ENCODE measurements at regions not wholly inside any gene's neighbourhood (a gene's known extent, or its start where the extent isn't known, plus 50 kb on each side); places are given as distances from the start of the nearest gene placed in this dataset.

DNA sequence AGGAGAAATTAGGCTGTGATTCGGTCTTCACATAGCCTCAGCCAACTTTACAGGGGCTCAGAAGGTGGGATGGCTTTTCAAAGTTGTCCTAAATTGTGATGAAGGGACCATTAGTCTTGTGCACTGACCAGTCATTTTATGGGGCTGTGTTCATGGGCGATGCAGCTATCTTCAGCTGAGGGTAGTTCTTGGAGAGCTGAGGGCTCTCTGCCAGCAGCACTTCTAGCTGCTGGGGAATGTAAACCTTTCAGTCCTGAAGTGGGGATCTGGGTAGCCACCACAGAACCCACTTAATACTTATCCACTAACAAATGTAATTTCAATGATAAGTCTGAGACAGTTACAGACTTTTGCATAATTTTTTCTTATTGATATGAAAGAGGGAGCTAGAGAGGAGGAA is 270.6 kb downstream of the AEBP2 start:
- ChIA-PET POLR2A (no interaction called here), CTCF (no interaction called here)
- peaks cover 6% of the 10 kb centered on the region; the same call in 1 of the 2 replicates for H3K36me3 Mint-ChIP-seq
- no peak for ATAC-seq
- no peak overlapping the region for H3K27ac Mint-ChIP-seq
- H3K4me1 Mint-ChIP-seq: no peaks in the 10 kb centered on the region
- H3K4me3 Mint-ChIP-seq: no peak overlapping the region
- TF ChIP-seq, protein P1, sequence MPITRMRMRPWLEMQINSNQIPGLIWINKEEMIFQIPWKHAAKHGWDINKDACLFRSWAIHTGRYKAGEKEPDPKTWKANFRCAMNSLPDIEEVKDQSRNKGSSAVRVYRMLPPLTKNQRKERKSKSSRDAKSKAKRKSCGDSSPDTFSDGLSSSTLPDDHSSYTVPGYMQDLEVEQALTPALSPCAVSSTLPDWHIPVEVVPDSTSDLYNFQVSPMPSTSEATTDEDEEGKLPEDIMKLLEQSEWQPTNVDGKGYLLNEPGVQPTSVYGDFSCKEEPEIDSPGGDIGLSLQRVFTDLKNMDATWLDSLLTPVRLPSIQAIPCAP (CRISPR knock-in tag; IDR thresholded peaks at IDR 0.05): no peak
- TF ChIP-seq, protein P2, sequence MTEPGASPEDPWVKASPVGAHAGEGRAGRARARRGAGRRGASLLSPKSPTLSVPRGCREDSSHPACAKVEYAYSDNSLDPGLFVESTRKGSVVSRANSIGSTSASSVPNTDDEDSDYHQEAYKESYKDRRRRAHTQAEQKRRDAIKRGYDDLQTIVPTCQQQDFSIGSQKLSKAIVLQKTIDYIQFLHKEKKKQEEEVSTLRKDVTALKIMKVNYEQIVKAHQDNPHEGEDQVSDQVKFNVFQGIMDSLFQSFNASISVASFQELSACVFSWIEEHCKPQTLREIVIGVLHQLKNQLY (CRISPR knock-in tag; IDR thresholded peaks at IDR 0.05): no peak
- TF ChIP-seq ZNF416 (CRISPR knock-in tag; IDR thresholded peaks at IDR 0.05) (no peak), RORB (CRISPR knock-in tag; IDR thresholded peaks at IDR 0.05) (no peak), ZNF317 (CRISPR knock-in tag; IDR thresholded peaks at IDR 0.05; ENCODE audit: borderline replicate concordance, low read depth) (no peak), JAZF1 (CRISPR knock-in tag; IDR thresholded peaks at IDR 0.05) (no peak), GTF2I (CRISPR knock-in tag; conservative IDR thresholded peaks at IDR 0.05) (no peak), NR3C1 (CRISPR knock-in tag; conservative IDR thresholded peaks at IDR 0.05; ENCODE audit: low read depth) (no peak), FOXK1 (CRISPR knock-in tag; IDR thresholded peaks at IDR 0.05) (no peak)
- TF ChIP-seq, protein P3, sequence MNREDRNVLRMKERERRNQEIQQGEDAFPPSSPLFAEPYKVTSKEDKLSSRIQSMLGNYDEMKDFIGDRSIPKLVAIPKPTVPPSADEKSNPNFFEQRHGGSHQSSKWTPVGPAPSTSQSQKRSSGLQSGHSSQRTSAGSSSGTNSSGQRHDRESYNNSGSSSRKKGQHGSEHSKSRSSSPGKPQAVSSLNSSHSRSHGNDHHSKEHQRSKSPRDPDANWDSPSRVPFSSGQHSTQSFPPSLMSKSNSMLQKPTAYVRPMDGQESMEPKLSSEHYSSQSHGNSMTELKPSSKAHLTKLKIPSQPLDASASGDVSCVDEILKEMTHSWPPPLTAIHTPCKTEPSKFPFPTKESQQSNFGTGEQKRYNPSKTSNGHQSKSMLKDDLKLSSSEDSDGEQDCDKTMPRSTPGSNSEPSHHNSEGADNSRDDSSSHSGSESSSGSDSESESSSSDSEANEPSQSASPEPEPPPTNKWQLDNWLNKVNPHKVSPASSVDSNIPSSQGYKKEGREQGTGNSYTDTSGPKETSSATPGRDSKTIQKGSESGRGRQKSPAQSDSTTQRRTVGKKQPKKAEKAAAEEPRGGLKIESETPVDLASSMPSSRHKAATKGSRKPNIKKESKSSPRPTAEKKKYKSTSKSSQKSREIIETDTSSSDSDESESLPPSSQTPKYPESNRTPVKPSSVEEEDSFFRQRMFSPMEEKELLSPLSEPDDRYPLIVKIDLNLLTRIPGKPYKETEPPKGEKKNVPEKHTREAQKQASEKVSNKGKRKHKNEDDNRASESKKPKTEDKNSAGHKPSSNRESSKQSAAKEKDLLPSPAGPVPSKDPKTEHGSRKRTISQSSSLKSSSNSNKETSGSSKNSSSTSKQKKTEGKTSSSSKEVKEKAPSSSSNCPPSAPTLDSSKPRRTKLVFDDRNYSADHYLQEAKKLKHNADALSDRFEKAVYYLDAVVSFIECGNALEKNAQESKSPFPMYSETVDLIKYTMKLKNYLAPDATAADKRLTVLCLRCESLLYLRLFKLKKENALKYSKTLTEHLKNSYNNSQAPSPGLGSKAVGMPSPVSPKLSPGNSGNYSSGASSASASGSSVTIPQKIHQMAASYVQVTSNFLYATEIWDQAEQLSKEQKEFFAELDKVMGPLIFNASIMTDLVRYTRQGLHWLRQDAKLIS (CRISPR knock-in tag; IDR thresholded peaks at IDR 0.05; ENCODE audit: borderline replicate concordance): no peak
- TF ChIP-seq, protein P4, sequence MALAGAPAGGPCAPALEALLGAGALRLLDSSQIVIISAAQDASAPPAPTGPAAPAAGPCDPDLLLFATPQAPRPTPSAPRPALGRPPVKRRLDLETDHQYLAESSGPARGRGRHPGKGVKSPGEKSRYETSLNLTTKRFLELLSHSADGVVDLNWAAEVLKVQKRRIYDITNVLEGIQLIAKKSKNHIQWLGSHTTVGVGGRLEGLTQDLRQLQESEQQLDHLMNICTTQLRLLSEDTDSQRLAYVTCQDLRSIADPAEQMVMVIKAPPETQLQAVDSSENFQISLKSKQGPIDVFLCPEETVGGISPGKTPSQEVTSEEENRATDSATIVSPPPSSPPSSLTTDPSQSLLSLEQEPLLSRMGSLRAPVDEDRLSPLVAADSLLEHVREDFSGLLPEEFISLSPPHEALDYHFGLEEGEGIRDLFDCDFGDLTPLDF (CRISPR knock-in tag; IDR thresholded peaks at IDR 0.05): no peak
- H3K27me3 Mint-ChIP-seq (ENCODE audit: low read depth): no peaks in the 10 kb centered on the region
- H3K9me3 Mint-ChIP-seq: peaks cover 41% of the 10 kb centered on the region
- no peak for DNase-seq (ENCODE audit: low spot score)

DNA sequence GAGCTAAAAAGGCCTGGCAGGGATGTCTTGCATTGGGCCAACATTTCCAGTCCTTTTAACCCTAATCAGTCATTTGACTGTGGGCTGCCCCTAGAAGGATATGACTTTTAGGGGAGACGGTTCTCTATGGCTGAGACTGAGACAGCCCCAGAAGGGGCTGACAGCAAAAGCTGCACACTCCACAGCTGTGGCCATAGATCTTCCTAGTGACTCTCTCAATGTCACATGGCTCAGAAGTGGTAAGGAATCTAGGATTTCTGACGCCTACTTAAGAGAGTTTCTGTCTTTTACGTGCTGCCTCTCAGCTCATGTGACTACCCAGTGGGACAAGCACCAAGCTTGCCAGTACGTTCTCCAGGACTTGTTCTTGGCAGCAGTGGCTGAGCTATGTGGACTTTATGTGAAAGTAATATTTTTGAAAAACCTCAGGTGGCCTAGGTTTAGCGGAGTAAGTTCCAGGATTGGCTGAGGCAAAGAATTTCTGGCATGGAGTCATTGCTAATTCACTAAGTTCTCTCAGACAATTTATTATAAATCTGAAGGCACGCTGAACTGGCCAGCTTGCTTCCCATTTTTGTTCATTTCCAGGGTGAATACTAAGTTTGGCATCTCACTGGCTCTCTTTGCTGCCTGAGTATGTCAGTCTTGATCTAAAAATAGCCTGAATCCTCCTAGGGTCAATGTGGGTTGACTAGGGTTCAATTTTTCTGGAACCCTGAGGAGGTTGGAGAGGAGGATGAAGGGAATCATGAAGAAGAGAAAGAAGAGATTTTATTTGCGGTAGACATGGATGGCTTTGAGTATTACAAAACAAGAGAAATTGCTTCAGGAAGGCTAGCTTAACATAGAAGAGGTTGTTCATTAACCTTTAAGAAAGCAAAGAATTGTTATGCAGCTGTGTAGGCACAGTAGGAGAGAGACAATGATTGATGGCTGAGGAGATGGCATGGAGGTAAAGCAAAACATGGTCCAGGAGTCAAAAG is 271.8 kb downstream of the AEBP2 start:
- no peak overlapping the region for H3K4me3 Mint-ChIP-seq
- ChIA-PET CTCF (no interaction called here), POLR2A (no interaction called here)
- TF ChIP-seq, protein P5, sequence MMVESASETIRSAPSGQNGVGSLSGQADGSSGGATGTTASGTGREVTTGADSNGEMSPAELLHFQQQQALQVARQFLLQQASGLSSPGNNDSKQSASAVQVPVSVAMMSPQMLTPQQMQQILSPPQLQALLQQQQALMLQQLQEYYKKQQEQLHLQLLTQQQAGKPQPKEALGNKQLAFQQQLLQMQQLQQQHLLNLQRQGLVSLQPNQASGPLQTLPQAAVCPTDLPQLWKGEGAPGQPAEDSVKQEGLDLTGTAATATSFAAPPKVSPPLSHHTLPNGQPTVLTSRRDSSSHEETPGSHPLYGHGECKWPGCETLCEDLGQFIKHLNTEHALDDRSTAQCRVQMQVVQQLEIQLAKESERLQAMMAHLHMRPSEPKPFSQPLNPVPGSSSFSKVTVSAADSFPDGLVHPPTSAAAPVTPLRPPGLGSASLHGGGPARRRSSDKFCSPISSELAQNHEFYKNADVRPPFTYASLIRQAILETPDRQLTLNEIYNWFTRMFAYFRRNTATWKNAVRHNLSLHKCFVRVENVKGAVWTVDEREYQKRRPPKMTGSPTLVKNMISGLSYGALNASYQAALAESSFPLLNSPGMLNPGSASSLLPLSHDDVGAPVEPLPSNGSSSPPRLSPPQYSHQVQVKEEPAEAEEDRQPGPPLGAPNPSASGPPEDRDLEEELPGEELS (CRISPR knock-in tag; IDR thresholded peaks at IDR 0.05): no peak
- TF ChIP-seq MXD4 (CRISPR knock-in tag; IDR thresholded peaks at IDR 0.05; ENCODE audit: borderline replicate concordance) (no peak), JAZF1 (CRISPR knock-in tag; IDR thresholded peaks at IDR 0.05) (no peak), RELA (CRISPR knock-in tag; IDR thresholded peaks at IDR 0.05; ENCODE audit: borderline replicate concordance) (no peak), ETV6 (CRISPR knock-in tag; IDR thresholded peaks at IDR 0.05) (no peak), CBFB (CRISPR knock-in tag; IDR thresholded peaks at IDR 0.05; ENCODE audit: low read depth) (no peak), ZNF138 (CRISPR knock-in tag; conservative IDR thresholded peaks at IDR 0.05) (no peak), CREM (CRISPR knock-in tag; IDR thresholded peaks at IDR 0.05) (no peak), ZNF219 (CRISPR knock-in tag; IDR thresholded peaks at IDR 0.05; ENCODE audit: borderline replicate concordance) (no peak), ZBTB21 (CRISPR knock-in tag; IDR thresholded peaks at IDR 0.05; ENCODE audit: borderline replicate concordance) (no peak), NFE2L1 (CRISPR knock-in tag; IDR thresholded peaks at IDR 0.05) (no peak), CREB1 (CRISPR knock-in tag; IDR thresholded peaks at IDR 0.05) (no peak)
- TF ChIP-seq, protein P6, sequence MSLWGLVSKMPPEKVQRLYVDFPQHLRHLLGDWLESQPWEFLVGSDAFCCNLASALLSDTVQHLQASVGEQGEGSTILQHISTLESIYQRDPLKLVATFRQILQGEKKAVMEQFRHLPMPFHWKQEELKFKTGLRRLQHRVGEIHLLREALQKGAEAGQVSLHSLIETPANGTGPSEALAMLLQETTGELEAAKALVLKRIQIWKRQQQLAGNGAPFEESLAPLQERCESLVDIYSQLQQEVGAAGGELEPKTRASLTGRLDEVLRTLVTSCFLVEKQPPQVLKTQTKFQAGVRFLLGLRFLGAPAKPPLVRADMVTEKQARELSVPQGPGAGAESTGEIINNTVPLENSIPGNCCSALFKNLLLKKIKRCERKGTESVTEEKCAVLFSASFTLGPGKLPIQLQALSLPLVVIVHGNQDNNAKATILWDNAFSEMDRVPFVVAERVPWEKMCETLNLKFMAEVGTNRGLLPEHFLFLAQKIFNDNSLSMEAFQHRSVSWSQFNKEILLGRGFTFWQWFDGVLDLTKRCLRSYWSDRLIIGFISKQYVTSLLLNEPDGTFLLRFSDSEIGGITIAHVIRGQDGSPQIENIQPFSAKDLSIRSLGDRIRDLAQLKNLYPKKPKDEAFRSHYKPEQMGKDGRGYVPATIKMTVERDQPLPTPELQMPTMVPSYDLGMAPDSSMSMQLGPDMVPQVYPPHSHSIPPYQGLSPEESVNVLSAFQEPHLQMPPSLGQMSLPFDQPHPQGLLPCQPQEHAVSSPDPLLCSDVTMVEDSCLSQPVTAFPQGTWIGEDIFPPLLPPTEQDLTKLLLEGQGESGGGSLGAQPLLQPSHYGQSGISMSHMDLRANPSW (CRISPR knock-in tag; conservative IDR thresholded peaks at IDR 0.05; ENCODE audit: low read depth): no peak

More for the DNA sequence above, 271.8 kb downstream of the AEBP2 start:
- no peaks in the 10 kb centered on the region for H3K27me3 Mint-ChIP-seq (ENCODE audit: low read depth)
- peaks cover 6% of the 10 kb centered on the region; the same call in 1 of the 2 replicates for H3K36me3 Mint-ChIP-seq
- no peak for ATAC-seq
- no peaks in the 10 kb centered on the region for H3K4me1 Mint-ChIP-seq
- no peak overlapping the region for H3K27ac Mint-ChIP-seq
- peaks cover 35% of the 10 kb centered on the region for H3K9me3 Mint-ChIP-seq
- no peak for DNase-seq (ENCODE audit: low spot score)
